Lower leg skin (tissue), 4 donors: ENCODE measurements at regions not wholly inside any gene's neighbourhood (a gene's known extent, or its start where the extent isn't known, plus 50 kb on each side); places are given as distances from the start of the nearest gene placed in this dataset.

ENCODE experiments used
- DNase-seq, 2 donors: peaks; one replicate each; pipeline ENCODE4 v3.0.0-alpha.2; 2019; ENCODE audit warnings: low spot score in 2 of 2
- H3K4me3 ChIP-seq: fragments of 200-600 bp; sonication (generic); 2 replicates; pipeline ENCODE4 v1.5.1; 2017; ENCODE audit warnings: mild to moderate bottlenecking, low read depth; ENCODE audit not compliant: poor library complexity, severe bottlenecking
- CTCF ChIP-seq, 3 donors: fragments of 450-650 bp; IDR thresholded peaks; one replicate each; pipeline ENCODE4 v1.5.1; 2016; ENCODE audit warnings: antibody characterized with exemption in 3 of 3, mild to moderate bottlenecking in 3 of 3, moderate library complexity in 2 of 3
- POLR2A ChIP-seq, 2 donors: fragments of 450-650 bp; IDR thresholded peaks; one replicate each; pipeline ENCODE4 v1.6.1; 2016 to 2017; ENCODE audit warnings: antibody characterized with exemption in 2 of 2, mild to moderate bottlenecking in 1 of 2, moderate library complexity in 1 of 2
- WGBS, 2 donors: methylation state at CpG; one replicate each; pipeline ENCODE4 v1.1.5; 2018; 5-methylcytosine and 5-hydroxymethylcytosine counted together
- intact Hi-C: fragments of 100-400 bp; cut with DNase I; formaldehyde crosslinking; loops from one replicate; pipeline ENCODE4 v1.15.0; 2023; ENCODE audit warnings: low total_unique reads

- intact Hi-C loops, result no loop called here
- 96 to 98% methylated on average over 1 of the region's 1 CpG for WGBS, 2 donors
- H3K4me3 ChIP-seq, result no peak overlapping the region
- DNase-seq, result no peak
- TF ChIP-seq POLR2A (IDR thresholded peaks at IDR 0.05), result no peak
- TF ChIP-seq CTCF (IDR thresholded peaks at IDR 0.05), result no peak
Measured at GRCh38 chr16:17899141-17899540, 428.4 kb upstream of the XYLT1 start.

DNA sequence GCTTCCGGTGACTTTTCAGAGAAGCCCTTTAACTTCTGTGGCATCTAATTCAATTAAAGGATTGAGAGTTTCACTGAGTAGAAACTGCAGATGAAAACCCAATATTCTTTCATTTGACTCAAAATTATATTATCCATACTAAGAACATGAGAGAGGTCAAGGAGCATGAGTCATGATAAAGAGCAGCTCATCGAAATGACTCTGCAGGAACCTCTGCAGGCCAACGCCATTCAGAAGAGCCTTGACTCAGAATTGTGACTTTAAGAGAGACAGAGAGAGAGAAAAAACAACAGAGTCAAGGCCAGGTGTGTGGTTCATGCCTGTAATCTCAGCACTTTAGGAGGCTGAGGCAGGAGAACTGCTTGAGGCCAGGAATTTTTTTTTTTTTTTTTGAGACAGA, 417.2 kb upstream of the XYLT1 start:
- 89 to 90% methylated on average over 3 of the region's 3 CpGs for WGBS, 2 donors
- intact Hi-C loops, result no loop called here
- no peak for DNase-seq
- no peak overlapping the region for H3K4me3 ChIP-seq
- TF ChIP-seq POLR2A (IDR thresholded peaks at IDR 0.05) (no peak), CTCF (IDR thresholded peaks at IDR 0.05) (no peak)

DNA sequence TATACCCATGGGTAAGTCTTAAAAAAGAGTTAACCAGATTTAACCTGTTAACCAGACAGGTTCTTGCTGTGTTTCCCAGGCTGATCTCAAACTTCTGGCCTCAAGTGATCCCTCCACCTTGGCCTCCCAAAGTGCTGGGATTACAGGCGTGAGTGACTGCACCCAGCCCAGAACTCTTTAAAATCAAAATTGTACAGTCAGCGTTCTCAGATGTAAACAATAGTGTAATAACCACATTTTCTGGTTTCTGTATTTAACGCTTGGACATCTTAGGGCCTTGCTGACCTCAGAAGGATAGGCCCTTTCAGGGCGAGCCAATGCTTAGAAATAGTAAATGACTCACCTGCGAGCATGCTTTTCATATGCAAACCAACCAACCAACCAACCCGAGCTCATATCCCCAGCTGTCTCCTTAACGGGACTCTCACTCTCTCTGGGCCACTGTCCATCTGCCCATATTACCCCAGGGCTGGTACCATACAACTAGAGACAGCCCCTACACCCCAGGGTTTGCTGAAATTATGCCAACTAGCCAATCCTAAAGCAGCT, 415.0 kb upstream of the XYLT1 start:
- WGBS, 2 donors, result 65 to 74% methylated on average over 7 of the region's 7 CpGs
- TF ChIP-seq CTCF (IDR thresholded peaks at IDR 0.05) (no peak), POLR2A (IDR thresholded peaks at IDR 0.05) (no peak)
- DNase-seq, result no peak
- intact Hi-C loops, result no loop called here
- no peak overlapping the region for H3K4me3 ChIP-seq

DNA sequence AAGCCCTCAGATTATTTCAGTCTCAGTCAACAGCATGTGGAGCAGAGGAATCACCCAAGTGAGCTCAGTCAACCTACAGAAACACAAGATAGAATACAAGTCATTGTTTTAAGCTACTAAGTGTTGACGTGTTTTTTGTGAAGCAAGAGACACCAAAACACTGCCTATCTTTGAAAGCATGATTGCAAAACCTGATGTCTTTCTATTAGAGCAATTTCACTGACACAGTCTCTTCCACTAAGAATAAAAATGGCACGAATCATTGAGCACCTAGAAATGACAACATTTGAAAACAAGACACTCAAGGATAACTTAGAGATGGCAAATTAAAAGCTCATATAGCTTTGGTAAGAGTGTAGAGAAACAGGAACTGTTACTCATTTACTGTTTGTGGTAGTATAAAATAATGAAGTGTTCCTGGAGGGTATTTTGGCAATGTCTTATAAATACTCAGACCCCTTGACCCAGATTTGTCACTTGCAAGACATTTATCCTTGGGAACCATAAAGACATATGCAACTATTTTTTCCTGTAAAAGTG, 407.1 kb upstream of the XYLT1 start:
- no peak for DNase-seq
- intact Hi-C loops, result no loop called here
- TF ChIP-seq POLR2A (IDR thresholded peaks at IDR 0.05) (no peak), CTCF (IDR thresholded peaks at IDR 0.05) (no peak)
- H3K4me3 ChIP-seq, result no peak overlapping the region
- WGBS, 2 donors, result 78 to 86% methylated on average over 2 of the region's 2 CpGs

DNA sequence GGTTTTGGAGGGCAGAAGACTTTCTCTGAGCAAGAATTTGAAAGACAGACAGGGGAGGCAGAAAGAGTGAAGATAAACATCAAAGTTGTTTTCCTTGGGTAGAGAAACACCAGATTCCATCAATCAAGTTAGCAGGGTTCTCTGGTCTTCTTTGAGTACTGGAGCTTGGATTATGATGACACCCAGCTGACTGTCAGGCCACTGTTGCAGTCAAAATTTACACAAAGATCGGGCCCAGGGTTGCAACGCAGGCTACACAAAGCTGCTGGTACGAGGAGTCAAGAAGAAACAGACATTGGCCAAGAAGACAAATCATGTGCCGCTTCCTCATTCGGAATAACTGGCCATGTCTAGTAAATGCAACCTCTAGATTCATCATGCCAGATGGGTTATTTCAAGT, 396.2 kb upstream of the XYLT1 start:
- intact Hi-C loops, result no loop called here
- TF ChIP-seq CTCF (IDR thresholded peaks at IDR 0.05), result no peak
- TF ChIP-seq POLR2A (IDR thresholded peaks at IDR 0.05), result no peak
- WGBS, 2 donors, result 60 to 80% methylated on average over 5 of the region's 5 CpGs
- DNase-seq, result no peak
- no peak overlapping the region for H3K4me3 ChIP-seq

GRCh38 chr16:17861981-17862479, 391.3 kb upstream of the XYLT1 start:
- no peak for DNase-seq
- WGBS, 2 donors, result 90 to 92% methylated on average over 6 of the region's 6 CpGs
- H3K4me3 ChIP-seq, result no peak overlapping the region
- TF ChIP-seq CTCF (IDR thresholded peaks at IDR 0.05) (no peak), POLR2A (IDR thresholded peaks at IDR 0.05) (no peak)
- intact Hi-C loops, result no loop called here
